ENCODE measurements at regions not wholly inside any gene's neighbourhood (a gene's known extent, or its start where the extent isn't known, plus 50 kb on each side); places are given as distances from the start of the nearest gene placed in this dataset.
A peak's percentile ranks its signal among the peaks of the same experiment; 100 is the strongest.

- TF ChIP-seq CTCF (conservative IDR thresholded peaks at IDR 0.05; ENCODE audit: control insufficient read depth, insufficient read depth, low read depth, low read length), result no peak
- DNase-seq (ENCODE audit: low read depth), result no peak
- H3K4me3 ChIP-seq (ENCODE audit: control insufficient read depth, low read depth, low read length), result no peak overlapping the region
Measured at GRCh38 chr15:38814891-38815290, 250.3 kb upstream of the RASGRP1 start.

DNA sequence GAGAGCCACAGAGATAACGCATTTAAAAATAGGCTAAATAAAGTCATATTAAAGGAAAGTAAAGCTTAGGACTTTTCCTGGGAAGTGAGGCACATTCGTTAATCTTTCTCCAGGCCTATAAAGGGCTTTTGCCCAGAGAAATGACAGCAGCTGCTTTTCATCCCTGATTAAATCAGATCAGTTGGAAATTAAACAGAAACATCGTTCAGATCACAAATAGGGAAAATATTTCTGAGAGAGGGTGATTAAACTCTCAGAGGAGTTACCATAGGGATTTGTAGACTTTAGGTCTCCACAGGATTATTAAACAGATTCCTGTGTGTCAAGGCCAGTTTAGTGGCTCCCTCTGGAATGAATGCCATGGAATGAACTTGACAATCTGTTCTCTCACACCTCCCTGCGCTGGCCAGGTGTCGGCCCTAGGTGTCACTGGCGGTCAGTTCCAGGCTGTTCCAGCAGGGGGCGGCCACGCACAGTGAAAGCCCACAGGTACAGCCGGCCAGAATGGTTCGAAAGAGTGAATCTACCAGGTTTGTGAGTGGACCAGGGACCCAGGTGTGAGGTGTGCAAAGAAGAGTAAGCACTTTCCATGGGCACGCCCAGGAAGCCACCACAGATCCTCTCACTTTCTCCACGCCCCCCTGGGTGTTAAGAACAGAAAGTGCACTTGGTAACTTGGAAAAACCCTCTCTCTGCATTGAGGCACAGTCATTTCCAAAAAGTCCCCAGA is 253.0 kb upstream of the RASGRP1 start:
- peak; percentile 98 for TF ChIP-seq CTCF (conservative IDR thresholded peaks at IDR 0.05; ENCODE audit: control insufficient read depth, insufficient read depth, low read depth, low read length)
- no peak overlapping the region for H3K4me3 ChIP-seq (ENCODE audit: control insufficient read depth, low read depth, low read length)
- DNase-seq (ENCODE audit: low read depth), result peak; percentile 50

- no peak overlapping the region for H3K4me3 ChIP-seq (ENCODE audit: control insufficient read depth, low read depth, low read length)
- TF ChIP-seq CTCF (conservative IDR thresholded peaks at IDR 0.05; ENCODE audit: control insufficient read depth, insufficient read depth, low read depth, low read length), result no peak
- DNase-seq (ENCODE audit: low read depth), result no peak
Measured at GRCh38 chr15:38818157-38818790, 253.7 kb upstream of the RASGRP1 start.

DNA sequence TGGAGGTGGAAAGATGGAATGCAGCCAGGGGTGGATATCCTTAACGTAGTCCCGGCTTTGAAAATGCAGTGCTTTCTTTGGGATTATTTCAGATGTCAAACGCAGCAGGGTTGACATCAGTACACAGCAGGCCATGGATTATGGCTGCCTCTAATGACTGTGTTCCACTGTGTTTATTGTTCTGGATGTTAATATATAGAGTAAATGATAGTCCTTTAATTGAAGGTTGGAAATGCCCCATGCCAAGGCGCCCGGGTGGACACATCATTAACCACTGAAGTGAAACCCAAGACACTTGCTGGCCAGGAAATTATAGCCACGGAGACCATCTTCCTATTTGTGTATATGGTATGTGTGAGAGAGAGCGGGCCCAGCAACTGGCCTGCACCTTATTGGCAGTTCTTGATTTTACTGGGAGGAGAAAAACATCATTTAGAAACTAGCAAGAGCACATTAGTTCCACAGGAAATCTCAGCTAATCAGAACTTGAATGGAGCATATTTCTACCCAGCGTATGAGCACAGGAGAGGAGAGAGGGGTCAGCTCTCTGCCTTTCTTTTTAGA is 254.9 kb upstream of the RASGRP1 start:
- H3K4me3 ChIP-seq (ENCODE audit: control insufficient read depth, low read depth, low read length), result no peak overlapping the region
- TF ChIP-seq CTCF (conservative IDR thresholded peaks at IDR 0.05; ENCODE audit: control insufficient read depth, insufficient read depth, low read depth, low read length), result no peak

GRCh38 chr15:38823263-38823662 is 258.6 kb upstream of the RASGRP1 start:
- no peak for DNase-seq (ENCODE audit: low read depth)
- TF ChIP-seq CTCF (conservative IDR thresholded peaks at IDR 0.05; ENCODE audit: control insufficient read depth, insufficient read depth, low read depth, low read length), result no peak
- no peak overlapping the region for H3K4me3 ChIP-seq (ENCODE audit: control insufficient read depth, low read depth, low read length)

More for the DNA sequence above, 254.9 kb upstream of the RASGRP1 start:
- no peak for DNase-seq (ENCODE audit: low read depth)

- no peak for TF ChIP-seq CTCF (conservative IDR thresholded peaks at IDR 0.05; ENCODE audit: control insufficient read depth, insufficient read depth, low read depth, low read length)
- DNase-seq (ENCODE audit: low read depth), result no peak
- no peak overlapping the region for H3K4me3 ChIP-seq (ENCODE audit: control insufficient read depth, low read depth, low read length)
Measured at GRCh38 chr15:38824719-38825118, 260.1 kb upstream of the RASGRP1 start.
